HepG2 (cell line): ENCODE measurements at regions not wholly inside any gene's neighbourhood (a gene's known extent, or its start where the extent isn't known, plus 50 kb on each side); places are given as distances from the start of the nearest gene placed in this dataset.
A peak's percentile ranks its signal among the peaks of the same experiment; 100 is the strongest.

Experiments
- ATAC-seq: fragments of 200-7000 bp; cut with Tn5 transposase; 3 replicates; pipeline ENCODE4 v1.9.1; 2020; ENCODE audit warnings: mild to moderate bottlenecking, moderate library complexity
- BruUV-seq: library from RNA; stranded (reverse); fragments of 400-500 nt; replicated peaks from 2 replicates; lab custom pipeline; 2021; lab: Mats Ljungman, UMichigan
- CTCF ChIA-PET: fragments of 300-600 bp; formaldehyde crosslinking; extraction: SDS; loops from one replicate; lab custom pipeline; 2021; ENCODE audit warnings: low total read pairs, inconsistent platforms, low intra/inter-chr PET ratio; lab: Yijun Ruan, JAX
- POLR2A ChIA-PET: fragments of 350-600 bp; sonication (Branson Sonifier 250); formaldehyde crosslinking; loops from one replicate; lab custom pipeline; 2020; ENCODE audit warnings: antibody characterized with exemption, inconsistent platforms; lab: Yijun Ruan, JAX
- DNase-seq: peaks from one replicate; pipeline ENCODE4 v3.0.0-alpha.2; 2015; ENCODE audit warnings: low spot score
- FAIRE-seq: peaks from 3 replicates; lab custom pipeline; 2011; peaks lifted over from hg19 to GRCh38; lab: Jason Lieb, UNC
- H2AFZ ChIP-seq: one replicate; pipeline ENCODE4 v1.6.1; 2011; ENCODE audit warnings: low read length, inconsistent platforms
- H3K27ac ChIP-seq: fragments of 300-600 bp; 3 replicates; pipeline ENCODE4 v1.8.0; 2011; ENCODE audit warnings: mixed run types, mild to moderate bottlenecking, mixed read lengths, low read length, inconsistent platforms; ENCODE audit not compliant: insufficient read depth; ENCODE audit errors: extremely low read length
- H3K27me3 ChIP-seq, 2 experiments: fragments of 200-600 bp in 1 of 2; 2 replicates in 1 of 2; 3 replicates in 1 of 2; pipeline versions ENCODE4 v1.6.0 to v1.8.0; 2011; ENCODE audit warnings: low read length in 2 of 2, mild to moderate bottlenecking in 2 of 2, moderate library complexity in 2 of 2, inconsistent platforms in 1 of 2; ENCODE audit not compliant: insufficient read depth in 2 of 2, control insufficient read depth in 1 of 2
- H3K36me3 ChIP-seq, 2 experiments: fragments of 200-600 bp in 1 of 2; replicated peaks in 1 of 2; 2 replicates in 1 of 2; 3 replicates in 1 of 2; pipeline versions ENCODE4 v1.5.1 to v1.8.0; 2011; ENCODE audit warnings: low read length in 2 of 2, inconsistent platforms in 1 of 2; ENCODE audit not compliant: insufficient read depth in 2 of 2, control insufficient read depth in 1 of 2
- H3K4me1 ChIP-seq: 2 replicates; pipeline ENCODE4 v1.5.1; 2012; ENCODE audit warnings: low read length, inconsistent platforms; ENCODE audit not compliant: insufficient read depth
- H3K4me2 ChIP-seq: 2 replicates; pipeline ENCODE4 v1.6.0; 2011; ENCODE audit warnings: low read depth, low read length, inconsistent platforms
- H3K4me3 ChIP-seq, 3 experiments: fragments of 200-600 bp in 1 of 3; sonication (generic), shearing (Covaris generic) in 1 of 3; replicated peaks in 1 of 3; 2 replicates each; pipeline ENCODE4 v1.5.1; 2011 to 2016; ENCODE audit warnings: low read length in 3 of 3, inconsistent platforms in 2 of 3, low read depth in 2 of 3, mild to moderate bottlenecking in 2 of 3, control low read depth in 1 of 3, mixed read lengths in 1 of 3; ENCODE audit not compliant: insufficient read depth in 1 of 3
- H3K79me2 ChIP-seq: one replicate; pipeline ENCODE4 v1.6.1; 2011; ENCODE audit warnings: low read length, inconsistent platforms; ENCODE audit not compliant: insufficient read depth
- H3K9ac ChIP-seq: 2 replicates; pipeline ENCODE4 v1.6.0; 2011; ENCODE audit warnings: mild to moderate bottlenecking, low read depth, low read length, inconsistent platforms; ENCODE audit not compliant: insufficient read depth
- H3K9me3 ChIP-seq: 2 replicates; pipeline ENCODE4 v1.5.1; 2012; ENCODE audit warnings: mild to moderate bottlenecking, low read length
- H4K20me1 ChIP-seq: 2 replicates; pipeline ENCODE4 v1.6.0; 2011; ENCODE audit warnings: inconsistent platforms, mild to moderate bottlenecking, low read length, moderate library complexity; ENCODE audit not compliant: insufficient read depth
- KDM4B ChIP-seq: sonication (generic); formaldehyde crosslinking; IDR thresholded peaks from 2 replicates; pipeline ENCODE4 v1.4.0; 2020; ENCODE audit warnings: missing genetic modification reagents
- MAFF ChIP-seq: IDR thresholded peaks from 2 replicates; pipeline ENCODE4 v1.6.1; 2011; ENCODE audit warnings: low read depth, low read length, improper control_type of control experiment
- MAFK ChIP-seq, 2 experiments: IDR thresholded peaks in 1 of 2; conservative IDR thresholded peaks in 1 of 2; 2 replicates each; pipeline ENCODE4 v1.6.1; 2011; ENCODE audit warnings: improper control_type of control experiment in 2 of 2, low read length in 2 of 2
- NR2F1 ChIP-seq, 2 experiments: fragments of 450-650 bp in 1 of 2; formaldehyde crosslinking in 1 of 2; IDR thresholded peaks; 2 replicates each; pipeline versions ENCODE4 v1.5.0 to v1.6.1; 2016 to 2020; ENCODE audit warnings: mild to moderate bottlenecking in 1 of 2, missing compliant biosample characterization in 1 of 2, missing genetic modification reagents in 1 of 2, moderate library complexity in 1 of 2
- PRDM10 ChIP-seq: sonication (generic); formaldehyde crosslinking; IDR thresholded peaks from 2 replicates; pipeline ENCODE4 v1.4.0; 2020; ENCODE audit warnings: low read depth, missing genetic modification reagents
- in situ Hi-C: cut with HindIII; loops from 2 replicates; pipeline ENCODE4 v1.10.0; 2017; ENCODE audit warnings: low pct_unique_long_range_greater_than_20kb; ENCODE audit not compliant: extremely low pct_ligation_motif_present
- intact Hi-C: fragments of 100-400 bp; cut with micrococcal nuclease; formaldehyde crosslinking; loops from one replicate; pipeline ENCODE4 v1.10.0; 2022; ENCODE audit not compliant: unreplicated experiment

- no peak for TF ChIP-seq PRDM10 (CRISPR knock-in tag)
Observed at GRCh38 chr14:27315477-27315876, 717.6 kb upstream of the NOVA1 start (continued).

GRCh38 chr14:27315947-27316346, 718.1 kb upstream of the NOVA1 start:
- Histone ChIP-seq H3K4me3 (no peak overlapping the region), H3K36me3 (no peaks in the 10 kb centered on the region), H4K20me1 (no peaks in the 10 kb centered on the region), H3K79me2 (no peaks in the 10 kb centered on the region), H3K27ac (no peak overlapping the region), H3K4me2 (no peak overlapping the region), H3K4me1 (no peaks in the 10 kb centered on the region), H2AFZ (no peak overlapping the region), H3K27me3 (no peaks in the 10 kb centered on the region), H3K9ac (no peak overlapping the region), H3K9me3 (peaks cover 94% of the 10 kb centered on the region)
- ATAC-seq = no peak
- in situ Hi-C loops = no loop called here
- no peak for DNase-seq
- FAIRE-seq = no peak
- intact Hi-C loops = no loop called here
- TF ChIP-seq MAFF = peak; percentile 73
- TF ChIP-seq KDM4B (CRISPR knock-in tag) = no peak
- TF ChIP-seq NR2F1 (CRISPR knock-in tag; IDR thresholded peaks at IDR 0.05) = no peak
- peak; percentile 73 to 84 for TF ChIP-seq MAFK (conservative IDR thresholded peaks at IDR 0.05 in 1 of 2, IDR thresholded peaks at IDR 0.05 in 1 of 2; ENCODE audit: low read length in 2 of 2)
- BruUV-seq = no TSS peak
- POLR2A ChIA-PET = no interaction called here
- CTCF ChIA-PET = no interaction called here
